SK-N-DZ (cell line): ENCODE measurements at regions not wholly inside any gene's neighbourhood (a gene's known extent, or its start where the extent isn't known, plus 50 kb on each side); places are given as distances from the start of the nearest gene placed in this dataset.

Experiments used
- DNase-seq: peaks from one replicate; pipeline ENCODE4 v3.0.0-alpha.2; 2015; ENCODE audit warnings: low spot score

GRCh38 chr9:105064248-105065097, 136.5 kb upstream of the ABCA1 start:
- DNase-seq = peak; percentile 95

- DNase-seq = no peak
Observed at GRCh38 chr9:105065098-105066088, 137.4 kb upstream of the ABCA1 start.

GRCh38 chr9:105066275-105066865, 138.4 kb upstream of the ABCA1 start:
- DNase-seq = no peak

- no peak for DNase-seq
Observed at GRCh38 chr9:105067895-105068580, 140.1 kb upstream of the ABCA1 start.

GRCh38 chr9:105069285-105069684, 141.3 kb upstream of the ABCA1 start:
- no peak for DNase-seq

- DNase-seq = no peak
Observed at GRCh38 chr9:105069696-105070095, 141.7 kb upstream of the ABCA1 start.

GRCh38 chr9:105070176-105070575, 142.2 kb upstream of the ABCA1 start:
- DNase-seq = no peak

- no peak for DNase-seq
Observed at GRCh38 chr9:105072476-105072875, 144.5 kb upstream of the ABCA1 start.

GRCh38 chr9:105073147-105073546, 145.2 kb upstream of the ABCA1 start:
- DNase-seq = no peak

- DNase-seq = no peak
Observed at GRCh38 chr9:105074491-105074890, 146.5 kb upstream of the ABCA1 start.

GRCh38 chr9:105076729-105077128, 148.8 kb upstream of the ABCA1 start:
- peak; percentile 88 for DNase-seq

- no peak for DNase-seq
Observed at GRCh38 chr9:105079457-105079856, 151.5 kb upstream of the ABCA1 start.

- no peak for DNase-seq
Observed at GRCh38 chr9:105082843-105083242, 154.9 kb upstream of the ABCA1 start.

GRCh38 chr9:105083256-105083655, 155.3 kb upstream of the ABCA1 start:
- no peak for DNase-seq

- no peak for DNase-seq
Observed at GRCh38 chr9:105087910-105088898, 156.2 kb upstream of the SLC44A1 start.

- DNase-seq = no peak
Observed at GRCh38 chr9:105089874-105090273, 154.6 kb upstream of the SLC44A1 start.

- no peak for DNase-seq
Observed at GRCh38 chr9:105091004-105091640, 153.3 kb upstream of the SLC44A1 start.

GRCh38 chr9:105093685-105094084, 150.8 kb upstream of the SLC44A1 start:
- no peak for DNase-seq

GRCh38 chr9:105098370-105098769, 146.1 kb upstream of the SLC44A1 start:
- no peak for DNase-seq

- no peak for DNase-seq
Observed at GRCh38 chr9:105103776-105104175, 140.7 kb upstream of the SLC44A1 start.
